ENCODE measurements at regions not wholly inside any gene's neighbourhood (a gene's known extent, or its start where the extent isn't known, plus 50 kb on each side); places are given as distances from the start of the nearest gene placed in this dataset.

GRCh38 chr11:70881948-70882715 is 370.2 kb downstream of the SHANK2 start:
- TF ChIP-seq CTCF (IDR thresholded peaks at IDR 0.05) (no peak), POLR2A (IDR thresholded peaks at IDR 0.05) (no peak)

Data from thyroid gland (tissue), 4 donors.